ENCODE measurements at regions not wholly inside any gene's neighbourhood (a gene's known extent, or its start where the extent isn't known, plus 50 kb on each side); places are given as distances from the start of the nearest gene placed in this dataset.

- H3K9me3 Mint-ChIP-seq, result no peaks in the 10 kb centered on the region
Observed at GRCh38 chr2:121044412-121044811, 240.6 kb downstream of the TFCP2L1 start.

GRCh38 chr2:121045245-121045644 is 239.8 kb downstream of the TFCP2L1 start:
- H3K27me3 Mint-ChIP-seq, result no peaks in the 10 kb centered on the region
- H3K4me3 Mint-ChIP-seq, result no peak overlapping the region
- no peaks in the 10 kb centered on the region for H3K9me3 Mint-ChIP-seq
- H3K36me3 Mint-ChIP-seq (ENCODE audit: low read depth), result no peaks in the 10 kb centered on the region
- H3K4me1 Mint-ChIP-seq, result no peaks in the 10 kb centered on the region
- H3K27ac Mint-ChIP-seq, result no peak overlapping the region
- no peak for DNase-seq
- POLR2A ChIA-PET, result no interaction called here
- CTCF ChIA-PET, result no interaction called here

More at GRCh38 chr2:121044412-121044811, 240.6 kb downstream of the TFCP2L1 start:
- POLR2A ChIA-PET, result no interaction called here
- CTCF ChIA-PET, result no interaction called here
- Mint-ChIP-seq H3K36me3 (ENCODE audit: low read depth) (no peaks in the 10 kb centered on the region), H3K4me1 (no peaks in the 10 kb centered on the region), H3K4me3 (no peak overlapping the region), H3K27ac (no peak overlapping the region), H3K27me3 (no peaks in the 10 kb centered on the region)
- DNase-seq, result no peak

GRCh38 chr2:121046335-121046734 is 238.7 kb downstream of the TFCP2L1 start:
- ChIA-PET CTCF (no interaction called here), POLR2A (no interaction called here)
- H3K4me1 Mint-ChIP-seq, result no peaks in the 10 kb centered on the region
- no peaks in the 10 kb centered on the region for H3K9me3 Mint-ChIP-seq
- no peaks in the 10 kb centered on the region for H3K27me3 Mint-ChIP-seq
- no peak for DNase-seq
- H3K27ac Mint-ChIP-seq, result no peak overlapping the region
- H3K4me3 Mint-ChIP-seq, result no peak overlapping the region
- H3K36me3 Mint-ChIP-seq (ENCODE audit: low read depth), result no peaks in the 10 kb centered on the region

GRCh38 chr2:121047383-121047782 is 237.6 kb downstream of the TFCP2L1 start:
- H3K4me1 Mint-ChIP-seq, result no peaks in the 10 kb centered on the region
- no peaks in the 10 kb centered on the region for H3K27me3 Mint-ChIP-seq
- ChIA-PET POLR2A (no interaction called here), CTCF (no interaction called here)
- H3K36me3 Mint-ChIP-seq (ENCODE audit: low read depth), result no peaks in the 10 kb centered on the region
- no peak overlapping the region for H3K4me3 Mint-ChIP-seq
- no peaks in the 10 kb centered on the region for H3K9me3 Mint-ChIP-seq
- no peak overlapping the region for H3K27ac Mint-ChIP-seq
- DNase-seq, result no peak

- ChIA-PET CTCF (no interaction called here), POLR2A (no interaction called here)
- no peaks in the 10 kb centered on the region for H3K4me1 Mint-ChIP-seq
- H3K4me3 Mint-ChIP-seq, result no peak overlapping the region
- no peak overlapping the region for H3K27ac Mint-ChIP-seq
- no peaks in the 10 kb centered on the region for H3K36me3 Mint-ChIP-seq (ENCODE audit: low read depth)
- no peaks in the 10 kb centered on the region for H3K9me3 Mint-ChIP-seq
- no peaks in the 10 kb centered on the region for H3K27me3 Mint-ChIP-seq
- DNase-seq, result no peak
Observed at GRCh38 chr2:121049131-121049530, 235.9 kb downstream of the TFCP2L1 start.

- Mint-ChIP-seq H3K4me3 (no peak overlapping the region), H3K27me3 (no peaks in the 10 kb centered on the region), H3K4me1 (no peaks in the 10 kb centered on the region), H3K36me3 (ENCODE audit: low read depth) (no peaks in the 10 kb centered on the region), H3K9me3 (no peaks in the 10 kb centered on the region), H3K27ac (no peak overlapping the region)
- ChIA-PET CTCF (interaction anchor here (1.5 kb wide), 1 partner anchor 27 kb away, joined by 7 read pairs; no protein-coding TSS in a partner anchor), POLR2A (interaction anchor here (1.1 kb wide), 1 partner anchor 649 kb away, joined by 5 read pairs; no protein-coding TSS in a partner anchor)
- no peak for DNase-seq
Observed at GRCh38 chr2:121049950-121050585, 234.9 kb downstream of the TFCP2L1 start.

- Mint-ChIP-seq H3K27me3 (no peaks in the 10 kb centered on the region), H3K27ac (no peak overlapping the region), H3K9me3 (no peaks in the 10 kb centered on the region), H3K36me3 (ENCODE audit: low read depth) (no peaks in the 10 kb centered on the region), H3K4me1 (no peaks in the 10 kb centered on the region), H3K4me3 (no peak overlapping the region)
- ChIA-PET POLR2A (interaction anchor here (1.1 kb wide), 1 partner anchor 650 kb away, joined by 5 read pairs; no protein-coding TSS in a partner anchor), CTCF (no interaction called here)
- no peak for DNase-seq
Observed at GRCh38 chr2:121051311-121051710, 233.7 kb downstream of the TFCP2L1 start.

GRCh38 chr2:121052023-121052422 is 233.0 kb downstream of the TFCP2L1 start:
- Mint-ChIP-seq H3K27ac (no peak overlapping the region), H3K4me3 (no peak overlapping the region), H3K36me3 (ENCODE audit: low read depth) (no peaks in the 10 kb centered on the region), H3K4me1 (no peaks in the 10 kb centered on the region), H3K27me3 (no peaks in the 10 kb centered on the region), H3K9me3 (no peaks in the 10 kb centered on the region)
- ChIA-PET POLR2A (no interaction called here), CTCF (no interaction called here)
- DNase-seq, result no peak

GRCh38 chr2:121052521-121052920 is 232.5 kb downstream of the TFCP2L1 start:
- no peaks in the 10 kb centered on the region for H3K27me3 Mint-ChIP-seq
- H3K27ac Mint-ChIP-seq, result no peak overlapping the region
- H3K4me1 Mint-ChIP-seq, result no peaks in the 10 kb centered on the region
- POLR2A ChIA-PET, result no interaction called here
- no peak for DNase-seq
- CTCF ChIA-PET, result no interaction called here
- H3K36me3 Mint-ChIP-seq (ENCODE audit: low read depth), result no peaks in the 10 kb centered on the region
- no peaks in the 10 kb centered on the region for H3K9me3 Mint-ChIP-seq
- H3K4me3 Mint-ChIP-seq, result no peak overlapping the region

GRCh38 chr2:121055088-121055487 is 229.9 kb downstream of the TFCP2L1 start:
- Mint-ChIP-seq H3K4me3 (no peak overlapping the region), H3K9me3 (no peaks in the 10 kb centered on the region), H3K36me3 (ENCODE audit: low read depth) (no peaks in the 10 kb centered on the region), H3K27me3 (no peaks in the 10 kb centered on the region), H3K27ac (no peak overlapping the region), H3K4me1 (no peaks in the 10 kb centered on the region)
- DNase-seq, result no peak
- CTCF ChIA-PET, result no interaction called here
- POLR2A ChIA-PET, result no interaction called here

- H3K4me1 Mint-ChIP-seq, result no peaks in the 10 kb centered on the region
- H3K27me3 Mint-ChIP-seq, result no peaks in the 10 kb centered on the region
- H3K9me3 Mint-ChIP-seq, result no peaks in the 10 kb centered on the region
- H3K27ac Mint-ChIP-seq, result no peak overlapping the region
- DNase-seq, result no peak
- no peaks in the 10 kb centered on the region for H3K36me3 Mint-ChIP-seq (ENCODE audit: low read depth)
- ChIA-PET CTCF (no interaction called here), POLR2A (no interaction called here)
- H3K4me3 Mint-ChIP-seq, result no peak overlapping the region
Observed at GRCh38 chr2:121055501-121055900, 229.5 kb downstream of the TFCP2L1 start.

GRCh38 chr2:121058852-121059558 is 226.0 kb downstream of the TFCP2L1 start:
- no peak for DNase-seq
- no peaks in the 10 kb centered on the region for H3K36me3 Mint-ChIP-seq (ENCODE audit: low read depth)
- H3K27ac Mint-ChIP-seq, result no peak overlapping the region
- H3K4me1 Mint-ChIP-seq, result no peaks in the 10 kb centered on the region
- no peak overlapping the region for H3K4me3 Mint-ChIP-seq
- H3K27me3 Mint-ChIP-seq, result no peaks in the 10 kb centered on the region
- H3K9me3 Mint-ChIP-seq, result no peaks in the 10 kb centered on the region
- ChIA-PET CTCF (no interaction called here), POLR2A (no interaction called here)

- ChIA-PET CTCF (no interaction called here), POLR2A (no interaction called here)
- H3K9me3 Mint-ChIP-seq, result no peaks in the 10 kb centered on the region
- H3K36me3 Mint-ChIP-seq (ENCODE audit: low read depth), result no peaks in the 10 kb centered on the region
- no peak overlapping the region for H3K27ac Mint-ChIP-seq
- no peaks in the 10 kb centered on the region for H3K27me3 Mint-ChIP-seq
- no peak for DNase-seq
- H3K4me1 Mint-ChIP-seq, result no peaks in the 10 kb centered on the region
- H3K4me3 Mint-ChIP-seq, result no peak overlapping the region
Observed at GRCh38 chr2:121059651-121060649, 225.1 kb downstream of the TFCP2L1 start.

Measured in activated CD4-positive, alpha-beta T cell treated with anti-CD3 and anti-CD28 coated beads, Interleukin-2, amount 10 ng/mL, durations not matched to agents 7 days and 5 days (primary cell).